ENCODE measurements at regions not wholly inside any gene's neighbourhood (a gene's known extent, or its start where the extent isn't known, plus 50 kb on each side); places are given as distances from the start of the nearest gene placed in this dataset.
A peak's percentile ranks its signal among the peaks of the same experiment; 100 is the strongest.

DNA sequence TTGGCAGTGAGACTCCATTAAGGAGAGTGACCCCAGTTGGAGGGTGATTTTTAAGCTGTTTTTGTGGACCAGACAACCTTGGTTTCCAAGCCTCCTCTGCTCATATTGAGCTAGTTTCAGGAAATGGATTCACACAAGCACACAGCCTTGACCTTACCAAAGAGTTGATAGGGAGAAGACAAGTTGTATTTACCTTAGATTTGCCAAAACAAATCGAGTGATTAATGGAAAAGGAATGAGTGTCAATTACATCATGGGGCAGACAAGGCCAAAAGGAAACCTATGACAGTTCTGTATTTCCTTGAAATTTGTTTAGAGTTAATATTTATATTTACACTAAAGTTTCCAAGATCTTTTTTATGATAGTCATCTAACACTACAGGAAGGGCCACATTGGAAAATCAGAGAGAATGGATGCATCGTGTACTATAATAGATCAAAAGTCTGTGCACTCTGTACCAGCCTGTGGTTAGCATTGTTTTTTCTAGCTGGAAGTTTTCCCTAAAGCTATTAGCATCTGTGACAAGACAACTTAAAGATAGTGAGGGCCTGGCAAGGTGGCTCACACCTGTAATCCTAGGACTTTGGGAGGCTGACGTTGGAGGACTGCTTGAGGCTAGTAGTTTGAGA, 86.0 kb upstream of the FER start:
- no peak overlapping the region for H3K4me3 ChIP-seq
- no peaks in the 10 kb centered on the region for H3K9me3 ChIP-seq (replicated peaks in 1 of 3)
- no peaks in the 10 kb centered on the region for H3K27me3 ChIP-seq
- H3K36me3 ChIP-seq (replicated peaks in 1 of 2), result no peaks in the 10 kb centered on the region
- WGBS, 4 donors, result 43 to 58% (median 53%) methylated on average over 3 of the region's 3 CpGs
- intact Hi-C loops (cut with DNase I), result no loop called here
- peak overlapping the region in 4 of 5 donors; percentile 10 to 52 (median 25) for H3K27ac ChIP-seq
- H3K4me1 ChIP-seq (replicated peaks in 1 of 2), result peaks cover 5 to 18% of the 10 kb centered on the region in 2 donors
- peak in 3 of 7 donors; percentile 16 to 48 (median 17) for DNase-seq
- TF ChIP-seq, protein P1, sequence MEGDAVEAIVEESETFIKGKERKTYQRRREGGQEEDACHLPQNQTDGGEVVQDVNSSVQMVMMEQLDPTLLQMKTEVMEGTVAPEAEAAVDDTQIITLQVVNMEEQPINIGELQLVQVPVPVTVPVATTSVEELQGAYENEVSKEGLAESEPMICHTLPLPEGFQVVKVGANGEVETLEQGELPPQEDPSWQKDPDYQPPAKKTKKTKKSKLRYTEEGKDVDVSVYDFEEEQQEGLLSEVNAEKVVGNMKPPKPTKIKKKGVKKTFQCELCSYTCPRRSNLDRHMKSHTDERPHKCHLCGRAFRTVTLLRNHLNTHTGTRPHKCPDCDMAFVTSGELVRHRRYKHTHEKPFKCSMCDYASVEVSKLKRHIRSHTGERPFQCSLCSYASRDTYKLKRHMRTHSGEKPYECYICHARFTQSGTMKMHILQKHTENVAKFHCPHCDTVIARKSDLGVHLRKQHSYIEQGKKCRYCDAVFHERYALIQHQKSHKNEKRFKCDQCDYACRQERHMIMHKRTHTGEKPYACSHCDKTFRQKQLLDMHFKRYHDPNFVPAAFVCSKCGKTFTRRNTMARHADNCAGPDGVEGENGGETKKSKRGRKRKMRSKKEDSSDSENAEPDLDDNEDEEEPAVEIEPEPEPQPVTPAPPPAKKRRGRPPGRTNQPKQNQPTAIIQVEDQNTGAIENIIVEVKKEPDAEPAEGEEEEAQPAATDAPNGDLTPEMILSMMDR (IDR thresholded peaks at IDR 0.05), result no peak
- no peak for TF ChIP-seq POLR2A (IDR thresholded peaks at IDR 0.05)

- H3K4me3 ChIP-seq, result no peak overlapping the region
- 33 to 47% (median 46%) methylated on average over 1 of the region's 1 CpG; no CpG with 5 or more reads in 1 of the 4 donors for WGBS, 4 donors
- peaks cover 12 to 24% of the 10 kb centered on the region in 2 donors for H3K4me1 ChIP-seq (replicated peaks in 1 of 2)
- H3K9me3 ChIP-seq (replicated peaks in 1 of 3), result no peaks in the 10 kb centered on the region
- H3K27me3 ChIP-seq, result no peaks in the 10 kb centered on the region
- H3K27ac ChIP-seq, result peak overlapping the region in 2 of 5 donors; percentile 30 to 52
- intact Hi-C loops (cut with DNase I), result no loop called here
- DNase-seq, result no peak
- TF ChIP-seq, protein P1 (IDR thresholded peaks at IDR 0.05), result no peak
- no peak for TF ChIP-seq POLR2A (IDR thresholded peaks at IDR 0.05)
- H3K36me3 ChIP-seq (replicated peaks in 1 of 2), result no peaks in the 10 kb centered on the region
Measured at GRCh38 chr5:108661024-108661423, 86.7 kb upstream of the FER start.

- no peak for DNase-seq
- intact Hi-C loops (cut with DNase I), result no loop called here
- peaks cover 14 to 24% of the 10 kb centered on the region in 2 donors for H3K4me1 ChIP-seq (replicated peaks in 1 of 2)
- no peak overlapping the region for H3K4me3 ChIP-seq
- no peaks in the 10 kb centered on the region for H3K36me3 ChIP-seq (replicated peaks in 1 of 2)
- no peaks in the 10 kb centered on the region for H3K27me3 ChIP-seq
- TF ChIP-seq, protein P1 (IDR thresholded peaks at IDR 0.05), result no peak
- TF ChIP-seq POLR2A (IDR thresholded peaks at IDR 0.05), result no peak
- WGBS, 4 donors, result 78 to 81% (median 80%) methylated on average over 6 of the region's 6 CpGs
- H3K27ac ChIP-seq, result no peak overlapping the region
- no peaks in the 10 kb centered on the region for H3K9me3 ChIP-seq (replicated peaks in 1 of 3)
Measured at GRCh38 chr5:108660291-108660690, 87.4 kb upstream of the FER start.

- no peaks in the 10 kb centered on the region for H3K36me3 ChIP-seq (replicated peaks in 1 of 2)
- TF ChIP-seq, protein P1 (IDR thresholded peaks at IDR 0.05), result no peak
- no peak for TF ChIP-seq POLR2A (IDR thresholded peaks at IDR 0.05)
- no peak for DNase-seq
- WGBS, 4 donors, result 48 to 75% (median 64%) methylated on average over 3 of the region's 3 CpGs
- intact Hi-C loops (cut with DNase I), result no loop called here
- no peak overlapping the region for H3K27ac ChIP-seq
- H3K4me1 ChIP-seq (replicated peaks in 1 of 2), result peaks cover 14 to 24% of the 10 kb centered on the region in 2 donors
- H3K27me3 ChIP-seq, result no peaks in the 10 kb centered on the region
- H3K9me3 ChIP-seq (replicated peaks in 1 of 3), result no peaks in the 10 kb centered on the region
- no peak overlapping the region for H3K4me3 ChIP-seq
Measured at GRCh38 chr5:108659531-108659930, 88.2 kb upstream of the FER start.
